K562 (cell line): ENCODE measurements at regions not wholly inside any gene's neighbourhood (a gene's known extent, or its start where the extent isn't known, plus 50 kb on each side); places are given as distances from the start of the nearest gene placed in this dataset.

Experiments
- ATAC-seq: fragments of 200-7000 bp; cut with Tn5 transposase; 3 replicates; pipeline ENCODE4 v1.9.1; 2020; ENCODE audit warnings: moderate library complexity
- BruUV-seq: library from RNA; stranded (reverse); fragments of 400-500 nt; replicated peaks from 2 replicates; lab custom pipeline; 2021; lab: Mats Ljungman, UMichigan
- CTCF ChIA-PET: fragments of 300-600 bp; formaldehyde crosslinking; extraction: SDS; loops from one replicate; lab custom pipeline; 2021; ENCODE audit warnings: low intra/inter-chr PET ratio; lab: Yijun Ruan, JAX
- POLR2A ChIA-PET: fragments of 300-600, 350-650 bp; sonication (Branson Sonifier 250); formaldehyde crosslinking; extraction: SDS; loops from one replicate; lab custom pipeline; 2021; ENCODE audit warnings: antibody characterized with exemption, inconsistent platforms; lab: Yijun Ruan, JAX
- DNase-seq, 4 experiments: peaks; one replicate each; pipeline versions ENCODE4 v3.0.0 to v3.0.0-alpha.2; 2011 to 2018; ENCODE audit warnings: low spot score in 3 of 4, mixed read lengths in 3 of 4; ENCODE audit errors: extremely low read depth in 1 of 4
- FAIRE-seq: peaks from 2 replicates; lab custom pipeline; 2011; peaks lifted over from hg19 to GRCh38; lab: Jason Lieb, UNC
- H2AFZ ChIP-seq: 2 replicates; pipeline ENCODE4 v1.6.0; 2011; ENCODE audit warnings: low read depth, low read length, control low read depth, inconsistent platforms
- H3K27ac ChIP-seq: fragments of 200-600 bp; 3 replicates; pipeline ENCODE4 v1.8.0; 2011; ENCODE audit warnings: low read depth, mild to moderate bottlenecking, control low read depth, inconsistent platforms, low read length, moderate library complexity, mixed read lengths; ENCODE audit errors: extremely low read depth
- H3K27me3 ChIP-seq, 2 experiments: fragments of 300-600 bp in 1 of 2; 2 replicates in 1 of 2; 3 replicates in 1 of 2; pipeline versions ENCODE4 v1.6.0 to v1.8.0; 2011; ENCODE audit warnings: inconsistent platforms in 2 of 2, low read length in 2 of 2, mild to moderate bottlenecking in 1 of 2, mixed read lengths in 1 of 2, moderate library complexity in 1 of 2; ENCODE audit not compliant: control insufficient read depth in 2 of 2, insufficient read depth in 2 of 2
- H3K36me3 ChIP-seq: fragments of 300-600 bp; 3 replicates; pipeline ENCODE4 v1.8.0; 2011; ENCODE audit warnings: mild to moderate bottlenecking, low read length, inconsistent platforms; ENCODE audit not compliant: control insufficient read depth, insufficient read depth
- H3K4me1 ChIP-seq, 2 experiments: fragments of 200-600 bp in 1 of 2; replicated peaks in 1 of 2; 2 replicates in 1 of 2; 3 replicates in 1 of 2; pipeline versions ENCODE4 v1.5.1 to v1.8.0; 2011; ENCODE audit warnings: inconsistent platforms in 2 of 2, low read length in 2 of 2, mild to moderate bottlenecking in 1 of 2, mixed read lengths in 1 of 2, moderate library complexity in 1 of 2; ENCODE audit not compliant: control insufficient read depth in 2 of 2, insufficient read depth in 2 of 2
- H3K4me2 ChIP-seq: 2 replicates; pipeline ENCODE4 v1.6.1; 2011; ENCODE audit warnings: low read length, control low read depth, inconsistent platforms, mixed read lengths; ENCODE audit not compliant: insufficient read depth
- H3K4me3 ChIP-seq: fragments of 200-600 bp; sonication (generic), shearing (Covaris generic); 2 replicates; pipeline ENCODE4 v1.5.1; 2016; ENCODE audit warnings: control low read depth, inconsistent platforms
- H3K79me2 ChIP-seq: fragments of 200-600 bp; 3 replicates; pipeline ENCODE4 v1.8.0; 2011; ENCODE audit warnings: low read length, inconsistent platforms; ENCODE audit not compliant: control insufficient read depth, insufficient read depth
- H3K9ac ChIP-seq, 2 experiments: 2 replicates each; pipeline versions ENCODE4 v1.6.0 to v1.6.1; 2011; ENCODE audit warnings: low read depth in 2 of 2, low read length in 2 of 2, control low read depth in 1 of 2, inconsistent platforms in 1 of 2, mild to moderate bottlenecking in 1 of 2, mixed read lengths in 1 of 2; ENCODE audit not compliant: insufficient read depth in 1 of 2
- H3K9me1 ChIP-seq: one replicate; pipeline ENCODE4 v1.6.0; 2011; ENCODE audit warnings: inconsistent platforms, mild to moderate bottlenecking, low read length, moderate library complexity; ENCODE audit not compliant: control insufficient read depth, insufficient read depth
- H3K9me3 ChIP-seq: replicated peaks from 2 replicates; pipeline ENCODE4 v1.5.1; 2011; ENCODE audit warnings: low read depth, low read length, inconsistent platforms; ENCODE audit not compliant: control insufficient read depth, insufficient read depth
- H4K20me1 ChIP-seq: replicated peaks from 2 replicates; pipeline ENCODE4 v1.6.1; 2011; ENCODE audit warnings: low read length, inconsistent platforms, mixed read lengths; ENCODE audit not compliant: control insufficient read depth, insufficient read depth
- BACH1 ChIP-seq: fragments of 200-800 bp; sonication (Bioruptor generic); IDR thresholded peaks from 2 replicates; pipeline ENCODE4 v1.6.1; 2016; ENCODE audit warnings: missing genetic modification characterization, missing compliant biosample characterization
- CBFA2T3 ChIP-seq: fragments of 450-650 bp; IDR thresholded peaks from 2 replicates; pipeline ENCODE4 v1.6.1; 2017
- LEF1 ChIP-seq: fragments of 450-650 bp; IDR thresholded peaks from 2 replicates; pipeline ENCODE4 v1.6.1; 2016; ENCODE audit warnings: mild to moderate bottlenecking
- NR3C1 ChIP-seq: sonication (generic); formaldehyde crosslinking; IDR thresholded peaks from 2 replicates; pipeline ENCODE4 v1.8.1; 2022; ENCODE audit warnings: missing genetic modification reagents
- SPI1 ChIP-seq: IDR thresholded peaks from 2 replicates; pipeline ENCODE4 v1.6.1; 2011; ENCODE audit warnings: low read depth, low read length, control low read depth, borderline replicate concordance
- WGBS: fragments of 100-300 bp; shearing (Covaris generic); methylation state at CpG from one replicate; pipeline ENCODE4 v1.1.6; 2016; ENCODE audit warnings: low coverage, mixed read lengths; ENCODE audit not compliant: insufficient coverage; ENCODE audit errors: missing lambda C conversion rate; 5-methylcytosine and 5-hydroxymethylcytosine counted together
- in situ Hi-C: fragments of 300-500 bp; cut with MboI; formaldehyde crosslinking; loops from 4 replicates; pipeline ENCODE4 v1.15.0; 2018; ENCODE audit warnings: inconsistent platforms, mixed read lengths
- intact Hi-C: fragments of 100-400 bp; cut with micrococcal nuclease; formaldehyde crosslinking; loops from 2 replicates; pipeline ENCODE4 v1.14.2; 2022
- TF ChIP-seq, protein P1 (sequence below): fragments of 200-600 bp; sonication (generic); IDR thresholded peaks from one replicate; pipeline ENCODE4 v1.6.1; 2012; ENCODE audit warnings: mild to moderate bottlenecking, low read depth, low read length, inconsistent platforms
- TF ChIP-seq, protein P2 (sequence below): fragments of 250-450 bp; sonication (Bioruptor Pico); IDR thresholded peaks from 2 replicates; pipeline ENCODE4 v1.9.0; 2021; ENCODE audit warnings: mild to moderate bottlenecking

DNA sequence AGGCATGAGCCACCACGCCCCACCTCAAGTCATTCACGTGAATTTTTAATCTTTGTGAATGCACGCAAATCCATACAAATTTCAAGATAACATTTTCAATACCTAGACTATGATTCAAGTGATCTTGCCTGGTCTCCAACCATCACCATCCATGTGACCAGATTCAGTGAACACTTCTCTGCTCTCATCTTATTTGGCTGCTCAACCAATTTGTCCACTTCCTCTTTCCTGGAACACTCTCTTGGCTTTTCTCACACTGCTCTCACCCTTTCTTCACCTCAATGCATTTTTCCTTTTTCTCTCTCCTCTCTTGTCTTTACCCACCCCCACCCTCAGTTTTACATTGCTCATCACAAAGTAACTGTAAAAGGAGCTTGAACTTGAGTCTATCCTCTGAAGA is 354.7 kb upstream of the KIF2A start:
- CTCF ChIA-PET, result no interaction called here
- WGBS, result 2% methylated on average over 3 of the region's 3 CpGs

DNA sequence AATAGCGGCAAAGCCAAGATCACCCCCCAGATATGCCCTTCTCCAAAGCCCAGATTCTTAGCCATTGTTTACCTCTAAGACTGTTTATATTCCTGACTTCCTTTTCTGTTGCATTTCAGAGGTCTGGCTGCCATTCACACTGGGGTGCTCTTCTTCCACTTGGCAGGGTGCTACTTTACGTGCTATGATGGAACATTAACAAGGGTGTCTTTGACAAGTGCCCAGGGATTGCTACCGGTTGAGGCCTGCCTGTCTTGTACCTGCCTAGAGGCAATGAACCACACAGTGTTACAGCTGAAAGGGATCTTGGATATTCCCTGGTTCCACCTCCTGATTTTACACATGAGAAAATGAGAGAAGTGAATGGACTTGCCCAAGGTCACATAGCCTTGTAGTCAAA is 352.1 kb upstream of the KIF2A start:
- Histone ChIP-seq H4K20me1 (no peaks in the 10 kb centered on the region), H3K27me3 (no peaks in the 10 kb centered on the region; a peak in 1 of 5 replicates), H3K4me3 (no peak overlapping the region), H3K9ac (no peak overlapping the region), H3K27ac (no peak overlapping the region), H3K4me2 (no peak overlapping the region), H3K79me2 (no peaks in the 10 kb centered on the region), H3K9me3 (no peaks in the 10 kb centered on the region), H3K9me1 (no peaks in the 10 kb centered on the region), H2AFZ (no peak overlapping the region), H3K4me1 (no peaks in the 10 kb centered on the region), H3K36me3 (no peaks in the 10 kb centered on the region)
- WGBS, result 0% methylated on average over 3 of the region's 3 CpGs
- TF ChIP-seq NR3C1 (no peak), BACH1 (tag) (no peak), CBFA2T3 (no peak)
- TF ChIP-seq, protein P1, sequence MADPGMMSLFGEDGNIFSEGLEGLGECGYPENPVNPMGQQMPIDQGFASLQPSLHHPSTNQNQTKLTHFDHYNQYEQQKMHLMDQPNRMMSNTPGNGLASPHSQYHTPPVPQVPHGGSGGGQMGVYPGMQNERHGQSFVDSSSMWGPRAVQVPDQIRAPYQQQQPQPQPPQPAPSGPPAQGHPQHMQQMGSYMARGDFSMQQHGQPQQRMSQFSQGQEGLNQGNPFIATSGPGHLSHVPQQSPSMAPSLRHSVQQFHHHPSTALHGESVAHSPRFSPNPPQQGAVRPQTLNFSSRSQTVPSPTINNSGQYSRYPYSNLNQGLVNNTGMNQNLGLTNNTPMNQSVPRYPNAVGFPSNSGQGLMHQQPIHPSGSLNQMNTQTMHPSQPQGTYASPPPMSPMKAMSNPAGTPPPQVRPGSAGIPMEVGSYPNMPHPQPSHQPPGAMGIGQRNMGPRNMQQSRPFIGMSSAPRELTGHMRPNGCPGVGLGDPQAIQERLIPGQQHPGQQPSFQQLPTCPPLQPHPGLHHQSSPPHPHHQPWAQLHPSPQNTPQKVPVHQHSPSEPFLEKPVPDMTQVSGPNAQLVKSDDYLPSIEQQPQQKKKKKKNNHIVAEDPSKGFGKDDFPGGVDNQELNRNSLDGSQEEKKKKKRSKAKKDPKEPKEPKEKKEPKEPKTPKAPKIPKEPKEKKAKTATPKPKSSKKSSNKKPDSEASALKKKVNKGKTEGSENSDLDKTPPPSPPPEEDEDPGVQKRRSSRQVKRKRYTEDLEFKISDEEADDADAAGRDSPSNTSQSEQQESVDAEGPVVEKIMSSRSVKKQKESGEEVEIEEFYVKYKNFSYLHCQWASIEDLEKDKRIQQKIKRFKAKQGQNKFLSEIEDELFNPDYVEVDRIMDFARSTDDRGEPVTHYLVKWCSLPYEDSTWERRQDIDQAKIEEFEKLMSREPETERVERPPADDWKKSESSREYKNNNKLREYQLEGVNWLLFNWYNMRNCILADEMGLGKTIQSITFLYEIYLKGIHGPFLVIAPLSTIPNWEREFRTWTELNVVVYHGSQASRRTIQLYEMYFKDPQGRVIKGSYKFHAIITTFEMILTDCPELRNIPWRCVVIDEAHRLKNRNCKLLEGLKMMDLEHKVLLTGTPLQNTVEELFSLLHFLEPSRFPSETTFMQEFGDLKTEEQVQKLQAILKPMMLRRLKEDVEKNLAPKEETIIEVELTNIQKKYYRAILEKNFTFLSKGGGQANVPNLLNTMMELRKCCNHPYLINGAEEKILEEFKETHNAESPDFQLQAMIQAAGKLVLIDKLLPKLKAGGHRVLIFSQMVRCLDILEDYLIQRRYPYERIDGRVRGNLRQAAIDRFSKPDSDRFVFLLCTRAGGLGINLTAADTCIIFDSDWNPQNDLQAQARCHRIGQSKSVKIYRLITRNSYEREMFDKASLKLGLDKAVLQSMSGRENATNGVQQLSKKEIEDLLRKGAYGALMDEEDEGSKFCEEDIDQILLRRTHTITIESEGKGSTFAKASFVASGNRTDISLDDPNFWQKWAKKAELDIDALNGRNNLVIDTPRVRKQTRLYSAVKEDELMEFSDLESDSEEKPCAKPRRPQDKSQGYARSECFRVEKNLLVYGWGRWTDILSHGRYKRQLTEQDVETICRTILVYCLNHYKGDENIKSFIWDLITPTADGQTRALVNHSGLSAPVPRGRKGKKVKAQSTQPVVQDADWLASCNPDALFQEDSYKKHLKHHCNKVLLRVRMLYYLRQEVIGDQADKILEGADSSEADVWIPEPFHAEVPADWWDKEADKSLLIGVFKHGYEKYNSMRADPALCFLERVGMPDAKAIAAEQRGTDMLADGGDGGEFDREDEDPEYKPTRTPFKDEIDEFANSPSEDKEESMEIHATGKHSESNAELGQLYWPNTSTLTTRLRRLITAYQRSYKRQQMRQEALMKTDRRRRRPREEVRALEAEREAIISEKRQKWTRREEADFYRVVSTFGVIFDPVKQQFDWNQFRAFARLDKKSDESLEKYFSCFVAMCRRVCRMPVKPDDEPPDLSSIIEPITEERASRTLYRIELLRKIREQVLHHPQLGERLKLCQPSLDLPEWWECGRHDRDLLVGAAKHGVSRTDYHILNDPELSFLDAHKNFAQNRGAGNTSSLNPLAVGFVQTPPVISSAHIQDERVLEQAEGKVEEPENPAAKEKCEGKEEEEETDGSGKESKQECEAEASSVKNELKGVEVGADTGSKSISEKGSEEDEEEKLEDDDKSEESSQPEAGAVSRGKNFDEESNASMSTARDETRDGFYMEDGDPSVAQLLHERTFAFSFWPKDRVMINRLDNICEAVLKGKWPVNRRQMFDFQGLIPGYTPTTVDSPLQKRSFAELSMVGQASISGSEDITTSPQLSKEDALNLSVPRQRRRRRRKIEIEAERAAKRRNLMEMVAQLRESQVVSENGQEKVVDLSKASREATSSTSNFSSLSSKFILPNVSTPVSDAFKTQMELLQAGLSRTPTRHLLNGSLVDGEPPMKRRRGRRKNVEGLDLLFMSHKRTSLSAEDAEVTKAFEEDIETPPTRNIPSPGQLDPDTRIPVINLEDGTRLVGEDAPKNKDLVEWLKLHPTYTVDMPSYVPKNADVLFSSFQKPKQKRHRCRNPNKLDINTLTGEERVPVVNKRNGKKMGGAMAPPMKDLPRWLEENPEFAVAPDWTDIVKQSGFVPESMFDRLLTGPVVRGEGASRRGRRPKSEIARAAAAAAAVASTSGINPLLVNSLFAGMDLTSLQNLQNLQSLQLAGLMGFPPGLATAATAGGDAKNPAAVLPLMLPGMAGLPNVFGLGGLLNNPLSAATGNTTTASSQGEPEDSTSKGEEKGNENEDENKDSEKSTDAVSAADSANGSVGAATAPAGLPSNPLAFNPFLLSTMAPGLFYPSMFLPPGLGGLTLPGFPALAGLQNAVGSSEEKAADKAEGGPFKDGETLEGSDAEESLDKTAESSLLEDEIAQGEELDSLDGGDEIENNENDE, result no peak
- TF ChIP-seq, protein P2, sequence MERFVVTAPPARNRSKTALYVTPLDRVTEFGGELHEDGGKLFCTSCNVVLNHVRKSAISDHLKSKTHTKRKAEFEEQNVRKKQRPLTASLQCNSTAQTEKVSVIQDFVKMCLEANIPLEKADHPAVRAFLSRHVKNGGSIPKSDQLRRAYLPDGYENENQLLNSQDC (CRISPR knock-in tag), result no peak
- no peak for ATAC-seq
- no TSS peak for BruUV-seq
- intact Hi-C loops, result no loop called here
- ChIA-PET CTCF (no interaction called here), POLR2A (no interaction called here)
- in situ Hi-C loops, result no loop called here
- FAIRE-seq, result no peak
- DNase-seq, result no peak

More for the DNA sequence above, 354.7 kb upstream of the KIF2A start:
- FAIRE-seq (no peak), ATAC-seq (no peak), DNase-seq (no peak)
- Histone ChIP-seq H3K9me1 (no peaks in the 10 kb centered on the region), H2AFZ (no peak overlapping the region), H3K4me1 (no peaks in the 10 kb centered on the region), H4K20me1 (no peaks in the 10 kb centered on the region), H3K9ac (no peak overlapping the region), H3K27me3 (no peaks in the 10 kb centered on the region; a peak in 1 of 5 replicates), H3K27ac (no peak overlapping the region), H3K79me2 (no peaks in the 10 kb centered on the region), H3K4me2 (no peak overlapping the region), H3K4me3 (no peak overlapping the region), H3K9me3 (no peaks in the 10 kb centered on the region), H3K36me3 (no peaks in the 10 kb centered on the region)
- POLR2A ChIA-PET, result no interaction called here
- intact Hi-C loops, result no loop called here
- no TSS peak for BruUV-seq
- in situ Hi-C loops, result no loop called here
- TF ChIP-seq LEF1, result no peak
- peak; percentile 93 for TF ChIP-seq SPI1
